Heart right ventricle (tissue), 16 donors: ENCODE measurements at regions not wholly inside any gene's neighbourhood (a gene's known extent, or its start where the extent isn't known, plus 50 kb on each side); places are given as distances from the start of the nearest gene placed in this dataset.

Experiments
- ATAC-seq, 8 donors: fragments of 200-7000 bp; cut with Tn5 transposase; one replicate each; pipeline ENCODE4 v1.9.1; 2020; ENCODE audit warnings: mild to moderate bottlenecking in 8 of 8, moderate library complexity in 8 of 8, moderate number of reproducible peaks in 1 of 8
- DNase-seq, 2 donors: peaks; one replicate each; pipeline ENCODE4 v3.0.0-alpha.2; 2020
- H3K27ac ChIP-seq, 10 donors: fragments of 200-600 bp; sonication (generic) in 2 of 10; one replicate each; pipeline versions ENCODE4 v1.5.0 to v1.8.0; 2020 to 2022; ENCODE audit warnings: mild to moderate bottlenecking in 3 of 10
- H3K27me3 ChIP-seq, 7 donors: fragments of 200-600 bp; one replicate each; pipeline ENCODE4 v1.8.0; 2021 to 2022; ENCODE audit warnings: mild to moderate bottlenecking in 2 of 7
- H3K36me3 ChIP-seq, 9 donors: fragments of 200-600 bp; sonication (generic) in 1 of 9; one replicate each; pipeline versions ENCODE4 v1.5.0 to v1.8.0; 2020 to 2022; ENCODE audit warnings: mild to moderate bottlenecking in 2 of 9
- H3K4me1 ChIP-seq, 9 donors: fragments of 200-600 bp; sonication (generic) in 1 of 9; one replicate each; pipeline versions ENCODE4 v1.5.0 to v1.8.0; 2020 to 2022; ENCODE audit warnings: mild to moderate bottlenecking in 4 of 9
- H3K4me3 ChIP-seq, 10 donors: fragments of 200-600 bp; sonication (generic) in 2 of 10; one replicate each; pipeline versions ENCODE4 v1.5.0 to v1.8.0; 2020 to 2022; ENCODE audit warnings: mild to moderate bottlenecking in 7 of 10, moderate library complexity in 2 of 10
- H3K9me3 ChIP-seq, 11 donors: fragments of 200-600 bp in 10 of 11; sonication (generic) in 2 of 11; one replicate each; pipeline versions ENCODE4 v1.5.0 to v1.8.0; 2013 to 2022; ENCODE audit warnings: mild to moderate bottlenecking in 2 of 11, control low read depth in 1 of 11, moderate library complexity in 1 of 11
- WGBS, 2 donors: extraction: QIAGEN DNeasy Blood & Tissue Kit; methylation state at CpG; one replicate each; pipeline ENCODE4 v1.1.7; 2013; ENCODE audit warnings: inconsistent platforms in 1 of 2; 5-methylcytosine and 5-hydroxymethylcytosine counted together
- intact Hi-C, 10 donors: fragments of 100-400 bp; cut with DNase I; formaldehyde crosslinking; loops; one replicate each; pipeline versions ENCODE4 v1.11.1 to v1.14.2; 2022
- TF ChIP-seq, protein P1 (sequence below), 9 donors: fragments of 200-600 bp; sonication (generic) in 2 of 9; IDR thresholded peaks; one replicate each; pipeline versions ENCODE4 v1.5.0 to v1.8.0; 2021 to 2022; ENCODE audit warnings: antibody characterized with exemption in 9 of 9, mild to moderate bottlenecking in 5 of 9, moderate library complexity in 1 of 9
- donor health status: Arrhythmogenic right ventricular cardiomyopathy.
- donor health status: ischemic (EF 13 %, LVEDD 7.1; RV severe dilation, severe dysfunction).
- donor health status: healthy with polysubstance abuse.
- donor health status: DM: no; HTN: yes; CAD: no.
- donor health status: DM: no; HTN: no; CAD: no.
- donor health status: ischemic (EF 25% LVEDD 6.9; RV normal size, moderate dysfunction).
- donor health status: ischemic (EF 25% LVEDD 5.7; RV mildly dilated, moderate dysfunction).
- donor health status: healthy.
- donor health status: DM: yes; HTN: yes; CAD: no.
- donor health status: Ischemic cardiomyopathy.
- donor health status: ischemic (EF 35%, LVEDD 5.7; RV mildly dilated, moderate dysfunction).
- donor health status: nonischemic (EF 11% LVEDD 7.7; RV severe dilation, severe dysfunction).
- donor health status: DM: yes; HTN: yes; CAD: no.
- donor health status: PGD.
- donor health status: ischemic (EF 29% LVEDD 5.4; RV normal size, mild dysfunction).
- donor health status: nonischemic (EF 23%, LVEDD 6.1; RV moderate dilation, normal function).

DNA sequence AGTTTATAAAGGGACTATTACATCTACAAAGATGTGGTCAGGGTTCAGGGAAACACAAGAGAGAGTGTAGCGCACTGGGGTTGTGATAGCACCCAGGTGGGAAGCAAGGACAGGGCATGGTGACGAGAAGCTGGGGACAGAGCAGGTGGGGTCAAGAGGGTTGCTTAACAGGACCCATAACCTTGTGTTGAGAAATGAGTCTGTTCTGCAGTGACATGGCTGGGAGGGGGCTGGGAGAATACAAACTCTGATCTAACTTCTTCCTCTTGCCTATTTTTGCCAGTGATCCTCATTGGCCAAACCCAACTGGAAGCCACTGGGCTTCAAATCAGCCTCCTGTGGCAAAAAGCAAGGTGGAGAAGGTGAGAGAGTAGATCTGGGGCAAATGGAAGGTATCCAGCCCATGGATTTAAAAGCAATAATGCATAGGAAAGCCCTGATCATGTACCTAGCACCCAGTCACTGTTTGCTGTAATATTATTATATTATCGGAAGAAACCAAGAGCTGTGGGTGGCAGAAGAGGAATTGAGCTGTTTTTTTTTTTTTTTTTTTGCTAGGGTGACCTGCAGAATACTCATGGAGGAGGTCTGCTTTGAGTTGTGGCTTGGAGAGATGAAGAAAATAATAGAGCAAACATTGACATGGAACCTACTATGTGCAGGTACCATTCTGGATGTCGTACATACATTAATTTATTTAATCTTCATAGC lies 76.9 kb upstream of the ZFHX3 start:
- H3K9me3 ChIP-seq, result peaks cover 0 to 9% (median 0%) of the 10 kb centered on the region in 11 donors
- TF ChIP-seq, protein P1, sequence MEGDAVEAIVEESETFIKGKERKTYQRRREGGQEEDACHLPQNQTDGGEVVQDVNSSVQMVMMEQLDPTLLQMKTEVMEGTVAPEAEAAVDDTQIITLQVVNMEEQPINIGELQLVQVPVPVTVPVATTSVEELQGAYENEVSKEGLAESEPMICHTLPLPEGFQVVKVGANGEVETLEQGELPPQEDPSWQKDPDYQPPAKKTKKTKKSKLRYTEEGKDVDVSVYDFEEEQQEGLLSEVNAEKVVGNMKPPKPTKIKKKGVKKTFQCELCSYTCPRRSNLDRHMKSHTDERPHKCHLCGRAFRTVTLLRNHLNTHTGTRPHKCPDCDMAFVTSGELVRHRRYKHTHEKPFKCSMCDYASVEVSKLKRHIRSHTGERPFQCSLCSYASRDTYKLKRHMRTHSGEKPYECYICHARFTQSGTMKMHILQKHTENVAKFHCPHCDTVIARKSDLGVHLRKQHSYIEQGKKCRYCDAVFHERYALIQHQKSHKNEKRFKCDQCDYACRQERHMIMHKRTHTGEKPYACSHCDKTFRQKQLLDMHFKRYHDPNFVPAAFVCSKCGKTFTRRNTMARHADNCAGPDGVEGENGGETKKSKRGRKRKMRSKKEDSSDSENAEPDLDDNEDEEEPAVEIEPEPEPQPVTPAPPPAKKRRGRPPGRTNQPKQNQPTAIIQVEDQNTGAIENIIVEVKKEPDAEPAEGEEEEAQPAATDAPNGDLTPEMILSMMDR (IDR thresholded peaks at IDR 0.05), result no peak
- peak overlapping the region in 4 of 10 donors; percentile 3 to 88 (median 54) for H3K27ac ChIP-seq
- H3K4me3 ChIP-seq, result no peak overlapping the region
- intact Hi-C loops, result loop anchor here in 1 of 10 donors (5.0 kb wide), 1 partner anchor 53 kb away; no protein-coding TSS in a partner anchor
- DNase-seq (no peak), ATAC-seq (no peak)
- WGBS, 2 donors, result 94 to 98% methylated on average over 4 of the region's 4 CpGs
- no peaks in the 10 kb centered on the region for H3K36me3 ChIP-seq
- H3K27me3 ChIP-seq, result no peaks in the 10 kb centered on the region
- H3K4me1 ChIP-seq, result peaks cover 0 to 47% (median 13%) of the 10 kb centered on the region in 9 donors

DNA sequence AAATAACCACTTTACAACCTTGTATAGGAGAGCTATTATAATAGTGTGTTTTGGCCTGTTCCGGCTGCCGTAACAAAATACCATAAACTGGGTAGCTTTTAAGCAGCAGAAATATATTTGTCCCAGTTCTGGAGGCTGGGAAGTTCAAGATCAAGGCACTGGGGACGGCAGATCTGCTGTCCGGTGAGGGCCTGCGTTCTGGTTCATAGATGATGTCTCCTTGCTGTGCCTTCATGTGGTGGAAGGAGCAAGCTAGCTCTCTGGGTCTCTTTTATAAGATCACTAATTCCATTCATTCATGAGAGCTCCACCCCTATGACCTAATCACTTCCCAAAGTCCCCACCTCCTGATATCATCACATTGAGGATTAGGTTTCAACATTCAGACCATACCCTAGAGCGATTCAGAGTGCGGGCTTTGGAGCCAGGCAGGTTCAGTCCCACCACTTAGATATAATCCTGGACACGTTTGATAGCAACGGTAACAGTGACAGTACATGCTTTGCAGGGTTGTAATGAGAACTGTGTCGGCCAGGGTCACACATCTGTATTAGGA lies 76.2 kb upstream of the ZFHX3 start:
- DNase-seq, result no peak
- Histone ChIP-seq H3K36me3 (no peaks in the 10 kb centered on the region), H3K4me3 (no peak overlapping the region), H3K4me1 (peaks cover 0 to 47% (median 13%) of the 10 kb centered on the region in 9 donors), H3K27ac (peak overlapping the region in 5 of 10 donors; percentile 3 to 88 (median 77)), H3K9me3 (peaks cover 0 to 9% (median 0%) of the 10 kb centered on the region in 11 donors), H3K27me3 (no peaks in the 10 kb centered on the region)
- WGBS, 2 donors, result 90% methylated on average over 10 of the region's 10 CpGs
- TF ChIP-seq, protein P1 (IDR thresholded peaks at IDR 0.05), result no peak
- ATAC-seq, result peak in 1 of 8 donors; percentile 39
- intact Hi-C loops, result loop anchor here in 1 of 10 donors (5.0 kb wide), 1 partner anchor 52 kb away; no protein-coding TSS in a partner anchor

- H3K36me3 ChIP-seq, result no peaks in the 10 kb centered on the region
- ATAC-seq (peak; percentile 65 to 91 (median 78)), DNase-seq (peak; percentile 53 to 56)
- intact Hi-C loops, result loop anchor here in 1 of 10 donors (5.0 kb wide), 1 partner anchor 50 kb away; no protein-coding TSS in a partner anchor
- H3K4me1 ChIP-seq, result peaks cover 0 to 47% (median 13%) of the 10 kb centered on the region in 9 donors
- 29 to 49% methylated on average over 10 of the region's 10 CpGs for WGBS, 2 donors
- H3K9me3 ChIP-seq, result peaks cover 0 to 9% (median 5%) of the 10 kb centered on the region in 11 donors
- peak overlapping the region in 2 of 10 donors; percentile 15 to 18 for H3K4me3 ChIP-seq
- no peaks in the 10 kb centered on the region for H3K27me3 ChIP-seq
- peak overlapping the region; percentile 42 to 88 (median 74) for H3K27ac ChIP-seq
- TF ChIP-seq, protein P1 (IDR thresholded peaks at IDR 0.05), result peak in 3 of 9 donors; percentile 8 to 29 (median 18)
These were observed 74.9 kb upstream of the ZFHX3 start for GRCh38 chr16:73122604-73123391.

DNA sequence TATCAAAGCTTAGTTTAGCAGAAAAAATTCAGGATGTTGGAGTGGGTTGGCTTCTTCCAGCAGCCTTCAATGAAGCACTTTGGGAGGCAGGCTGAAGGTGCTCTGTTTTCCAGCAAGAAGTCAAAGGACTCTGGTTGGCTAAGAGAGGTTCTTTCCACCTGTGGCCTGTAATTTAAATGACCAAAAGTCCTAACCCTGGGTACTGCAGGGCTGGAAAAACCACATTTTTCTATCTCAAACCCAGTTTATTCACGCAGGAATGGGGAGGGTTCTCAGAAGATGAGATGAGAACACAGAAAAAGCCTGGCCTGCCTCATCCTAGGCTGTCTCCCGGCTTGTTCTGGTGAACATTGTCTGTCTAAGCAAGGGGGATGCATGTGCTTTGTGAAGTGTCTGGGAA lies 68.6 kb upstream of the ZFHX3 start:
- 89% methylated on average over 2 of the region's 2 CpGs for WGBS, 2 donors
- Histone ChIP-seq H3K4me1 (peaks cover 0 to 14% (median 0%) of the 10 kb centered on the region in 9 donors), H3K4me3 (no peak overlapping the region), H3K27me3 (no peaks in the 10 kb centered on the region), H3K36me3 (no peaks in the 10 kb centered on the region), H3K27ac (no peak overlapping the region), H3K9me3 (peaks cover 0 to 14% (median 9%) of the 10 kb centered on the region in 11 donors)
- DNase-seq (no peak), ATAC-seq (no peak)
- intact Hi-C loops, result no loop called here
- TF ChIP-seq, protein P1 (IDR thresholded peaks at IDR 0.05), result no peak
